ENCODE measurements at regions not wholly inside any gene's neighbourhood (a gene's known extent, or its start where the extent isn't known, plus 50 kb on each side); places are given as distances from the start of the nearest gene placed in this dataset.

DNA sequence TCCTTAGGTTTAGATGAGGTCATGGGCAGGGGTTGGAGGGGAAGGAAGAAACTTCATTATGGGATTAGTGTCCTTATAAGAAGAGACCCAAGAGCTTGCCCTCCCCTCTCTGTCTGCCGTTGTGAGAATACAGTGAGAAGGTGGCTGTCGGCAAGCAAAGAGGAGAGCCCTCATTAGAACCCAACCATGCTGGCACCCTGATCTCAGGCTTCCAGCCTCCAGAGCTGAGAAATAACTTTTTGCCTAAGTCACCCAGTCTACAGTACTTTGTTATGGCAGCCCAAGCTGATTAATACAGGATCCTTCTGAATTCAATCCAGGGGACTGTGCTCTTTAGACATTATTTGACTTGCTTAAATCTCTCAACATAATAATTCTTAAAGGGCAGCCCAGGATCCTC lies 209.0 kb downstream of the RNF152 start:
- TF ChIP-seq, protein P1, sequence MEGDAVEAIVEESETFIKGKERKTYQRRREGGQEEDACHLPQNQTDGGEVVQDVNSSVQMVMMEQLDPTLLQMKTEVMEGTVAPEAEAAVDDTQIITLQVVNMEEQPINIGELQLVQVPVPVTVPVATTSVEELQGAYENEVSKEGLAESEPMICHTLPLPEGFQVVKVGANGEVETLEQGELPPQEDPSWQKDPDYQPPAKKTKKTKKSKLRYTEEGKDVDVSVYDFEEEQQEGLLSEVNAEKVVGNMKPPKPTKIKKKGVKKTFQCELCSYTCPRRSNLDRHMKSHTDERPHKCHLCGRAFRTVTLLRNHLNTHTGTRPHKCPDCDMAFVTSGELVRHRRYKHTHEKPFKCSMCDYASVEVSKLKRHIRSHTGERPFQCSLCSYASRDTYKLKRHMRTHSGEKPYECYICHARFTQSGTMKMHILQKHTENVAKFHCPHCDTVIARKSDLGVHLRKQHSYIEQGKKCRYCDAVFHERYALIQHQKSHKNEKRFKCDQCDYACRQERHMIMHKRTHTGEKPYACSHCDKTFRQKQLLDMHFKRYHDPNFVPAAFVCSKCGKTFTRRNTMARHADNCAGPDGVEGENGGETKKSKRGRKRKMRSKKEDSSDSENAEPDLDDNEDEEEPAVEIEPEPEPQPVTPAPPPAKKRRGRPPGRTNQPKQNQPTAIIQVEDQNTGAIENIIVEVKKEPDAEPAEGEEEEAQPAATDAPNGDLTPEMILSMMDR (IDR thresholded peaks at IDR 0.05), result no peak
- no peak for TF ChIP-seq POLR2A (IDR thresholded peaks at IDR 0.05)

All from prostate gland (tissue), 2 donors.